ENCODE measurements at regions not wholly inside any gene's neighbourhood (a gene's known extent, or its start where the extent isn't known, plus 50 kb on each side); places are given as distances from the start of the nearest gene placed in this dataset.
"Not testable (repeated sequence)": the region's sequence is repeated elsewhere in the genome, so short reads cannot be mapped to it uniquely, and the experiment has no call there.

- DNase-seq, result no peak
Measured at GRCh38 chr4:158051401-158052235, 121.2 kb downstream of the GASK1B start.

GRCh38 chr4:158050942-158051341, 121.9 kb downstream of the GASK1B start:
- DNase-seq, result no peak

GRCh38 chr4:158046345-158046744, 126.5 kb downstream of the GASK1B start:
- no peak for DNase-seq

GRCh38 chr4:158043971-158044618, 128.7 kb downstream of the GASK1B start:
- DNase-seq, result no peak

- DNase-seq, result no peak
Measured at GRCh38 chr4:158042591-158043030, 130.2 kb downstream of the GASK1B start.

- no peak for DNase-seq
Measured at GRCh38 chr4:158038718-158039117, 134.1 kb downstream of the GASK1B start.

- no peak for DNase-seq
Measured at GRCh38 chr4:158036998-158037397, 135.8 kb downstream of the GASK1B start.

GRCh38 chr4:158035662-158036195, 137.1 kb downstream of the GASK1B start:
- DNase-seq, result no peak

- DNase-seq, result no peak
Measured at GRCh38 chr4:158033416-158034120, 139.3 kb downstream of the GASK1B start.

GRCh38 chr4:158032733-158033415, 140.0 kb downstream of the GASK1B start:
- no peak for DNase-seq

- not testable (repeated sequence) for DNase-seq
Measured at GRCh38 chr4:158028381-158028780, 144.4 kb downstream of the GASK1B start.

- DNase-seq, result no peak
Measured at GRCh38 chr4:158025131-158025530, 147.7 kb downstream of the GASK1B start.

GRCh38 chr4:158020734-158021346, 152.0 kb downstream of the GASK1B start:
- no peak for DNase-seq

GRCh38 chr4:158020176-158020575, 152.6 kb downstream of the GASK1B start:
- DNase-seq, result no peak

- DNase-seq, result no peak
Measured at GRCh38 chr4:158018831-158019230, 154.0 kb downstream of the GASK1B start.

- peak; percentile 3 to 19 for DNase-seq
Measured at GRCh38 chr4:158018221-158018830, 154.5 kb downstream of the GASK1B start.

- no peak for DNase-seq
Measured at GRCh38 chr4:158016511-158016910, 156.3 kb downstream of the GASK1B start.

GRCh38 chr4:158015241-158015640, 157.6 kb downstream of the GASK1B start:
- DNase-seq, result no peak

- DNase-seq, result no peak
Measured at GRCh38 chr4:158013858-158014257, 159.0 kb downstream of the GASK1B start.

- DNase-seq, result no peak
Measured at GRCh38 chr4:158010361-158010760, 162.5 kb downstream of the GASK1B start.

GRCh38 chr4:158008551-158009218, 164.1 kb downstream of the GASK1B start:
- no peak for DNase-seq

Data from Kasumi-1 (cell line).